WTC11 (cell line): ENCODE measurements at regions not wholly inside any gene's neighbourhood (a gene's known extent, or its start where the extent isn't known, plus 50 kb on each side); places are given as distances from the start of the nearest gene placed in this dataset.

Experiments used
- ATAC-seq: fragments of 200-7000 bp; cut with Tn5 transposase; 2 replicates; pipeline ENCODE4 v1.10.0; 2021; ENCODE audit warnings: mild to moderate bottlenecking, moderate library complexity
- CTCF ChIA-PET: fragments of 300-600 bp; sonication (Branson Sonifier 250); formaldehyde crosslinking; loops from one replicate; lab custom pipeline; 2021; ENCODE audit warnings: antibody characterized with exemption; lab: Charles Lee
- POLR2A ChIA-PET: fragments of 350-600 bp; sonication (Branson Sonifier 250); formaldehyde crosslinking; loops from one replicate; lab custom pipeline; 2021; ENCODE audit warnings: antibody characterized with exemption; lab: Charles Lee
- DNase-seq: peaks from one replicate; pipeline ENCODE4 v3.0.0; 2021; ENCODE audit warnings: low spot score
- H3K27ac Mint-ChIP-seq: 2 replicates; pipeline ENCODE4 v1.8.0; 2021; ENCODE audit warnings: mixed read lengths
- H3K27me3 Mint-ChIP-seq: 2 replicates; pipeline ENCODE4 v1.8.0; 2021; ENCODE audit warnings: low read depth, mild to moderate bottlenecking, moderate library complexity, mixed read lengths
- H3K36me3 Mint-ChIP-seq: 2 replicates; pipeline ENCODE4 v1.8.0; 2021; ENCODE audit warnings: mixed read lengths
- H3K4me1 Mint-ChIP-seq: 2 replicates; pipeline ENCODE4 v1.8.0; 2022; ENCODE audit warnings: mixed read lengths
- H3K4me3 Mint-ChIP-seq: 2 replicates; pipeline ENCODE4 v1.8.0; 2021; ENCODE audit warnings: mild to moderate bottlenecking, moderate library complexity, mixed read lengths
- H3K9me3 Mint-ChIP-seq: 2 replicates; pipeline ENCODE4 v1.8.0; 2021; ENCODE audit warnings: mixed read lengths
- AFF4 ChIP-seq: sonication (generic); formaldehyde crosslinking; IDR thresholded peaks from 2 replicates; pipeline ENCODE4 v1.8.1; 2023; ENCODE audit warnings: mild to moderate bottlenecking, missing genetic modification reagents, borderline replicate concordance
- ARID4B ChIP-seq: sonication (generic); formaldehyde crosslinking; IDR thresholded peaks from 2 replicates; pipeline ENCODE4 v1.8.0; 2023; ENCODE audit warnings: missing genetic modification reagents, mild to moderate bottlenecking, borderline replicate concordance
- ATF2 ChIP-seq: sonication (generic); formaldehyde crosslinking; IDR thresholded peaks from 2 replicates; pipeline ENCODE4 v1.8.1; 2022; ENCODE audit warnings: low read depth, missing genetic modification reagents, borderline replicate concordance
- CBFB ChIP-seq: sonication (generic); formaldehyde crosslinking; IDR thresholded peaks from 2 replicates; pipeline ENCODE4 v1.8.1; 2022; ENCODE audit warnings: mild to moderate bottlenecking, low read depth, missing genetic modification reagents
- EMX1 ChIP-seq: fragments of 250-450 bp; sonication (Bioruptor Pico); IDR thresholded peaks from 2 replicates; pipeline ENCODE4 v1.8.0; 2021; ENCODE audit warnings: mild to moderate bottlenecking
- FOXJ3 ChIP-seq: sonication (generic); formaldehyde crosslinking; IDR thresholded peaks from 2 replicates; pipeline ENCODE4 v1.9.0; 2021; ENCODE audit warnings: missing genetic modification reagents, mild to moderate bottlenecking, borderline replicate concordance
- FOXP1 ChIP-seq: sonication (generic); formaldehyde crosslinking; IDR thresholded peaks from 2 replicates; pipeline ENCODE4 v1.8.0; 2022; ENCODE audit warnings: missing genetic modification reagents, mild to moderate bottlenecking, moderate library complexity, borderline replicate concordance
- NFE2L1 ChIP-seq: sonication (generic); formaldehyde crosslinking; IDR thresholded peaks from 2 replicates; pipeline ENCODE4 v1.8.1; 2023; ENCODE audit warnings: missing genetic modification reagents
- NR3C1 ChIP-seq: sonication (generic); formaldehyde crosslinking; conservative IDR thresholded peaks from 2 replicates; pipeline ENCODE4 v1.8.1; 2023; ENCODE audit warnings: low read depth, mild to moderate bottlenecking, missing genetic modification reagents
- OVOL2 ChIP-seq: fragments of 250-450 bp; sonication (Bioruptor Pico); IDR thresholded peaks from 2 replicates; pipeline ENCODE4 v1.9.0; 2021; ENCODE audit warnings: mild to moderate bottlenecking, borderline replicate concordance
- RORB ChIP-seq: fragments of 250-450 bp; sonication (Bioruptor Pico); IDR thresholded peaks from 2 replicates; pipeline ENCODE4 v1.9.0; 2021; ENCODE audit warnings: mild to moderate bottlenecking
- SMAD4 ChIP-seq: sonication (generic); formaldehyde crosslinking; IDR thresholded peaks from 2 replicates; pipeline ENCODE4 v1.8.0; 2022; ENCODE audit warnings: mild to moderate bottlenecking, missing genetic modification reagents
- TCF7 ChIP-seq: sonication (generic); formaldehyde crosslinking; IDR thresholded peaks from 2 replicates; pipeline ENCODE4 v1.8.0; 2022; ENCODE audit warnings: mild to moderate bottlenecking, low read depth, missing genetic modification reagents, moderate library complexity
- ZNF121 ChIP-seq: sonication (generic); formaldehyde crosslinking; IDR thresholded peaks from 2 replicates; pipeline ENCODE4 v1.8.0; 2023; ENCODE audit warnings: missing genetic modification reagents
- ZNF138 ChIP-seq: sonication (generic); formaldehyde crosslinking; conservative IDR thresholded peaks from 2 replicates; pipeline ENCODE4 v1.8.1; 2022; ENCODE audit warnings: mild to moderate bottlenecking, moderate library complexity, missing genetic modification reagents
- ZNF281 ChIP-seq: sonication (generic); formaldehyde crosslinking; IDR thresholded peaks from 2 replicates; pipeline ENCODE4 v1.8.0; 2023; ENCODE audit warnings: mild to moderate bottlenecking, missing genetic modification reagents
- ZNF423 ChIP-seq: fragments of 250-450 bp; sonication (Bioruptor Pico); IDR thresholded peaks from 2 replicates; pipeline ENCODE4 v2.1.2; 2022; ENCODE audit warnings: mild to moderate bottlenecking, moderate library complexity
- ZNF425 ChIP-seq: fragments of 250-450 bp; sonication (Bioruptor Pico); conservative IDR thresholded peaks from 2 replicates; pipeline ENCODE4 v1.9.0; 2021; ENCODE audit warnings: mild to moderate bottlenecking
- ZSCAN18 ChIP-seq: fragments of 250-450 bp; sonication (Bioruptor Pico); IDR thresholded peaks from 2 replicates; pipeline ENCODE4 v2.1.2; 2022; ENCODE audit warnings: mild to moderate bottlenecking, moderate library complexity

GRCh38 chr5:90293931-90294330 is 115.6 kb downstream of the CETN3 start (continued):
- TF ChIP-seq ZNF281 (CRISPR knock-in tag), result no peak

- Mint-ChIP-seq H3K27ac (no peak overlapping the region), H3K27me3 (peaks cover 23% of the 10 kb centered on the region), H3K4me3 (no peak overlapping the region), H3K9me3 (0 out of 2 replicates have a peak, but pooled peaks cover 3% of the 10 kb centered on the region), H3K36me3 (no peaks in the 10 kb centered on the region), H3K4me1 (peaks cover 19% of the 10 kb centered on the region)
- DNase-seq, result no peak
- no peak for ATAC-seq
- POLR2A ChIA-PET, result no interaction called here
- CTCF ChIA-PET, result no interaction called here
- TF ChIP-seq ATF2 (CRISPR knock-in tag) (no peak), OVOL2 (CRISPR knock-in tag) (no peak), SMAD4 (no peak), NFE2L1 (CRISPR knock-in tag) (no peak), ARID4B (no peak), NR3C1 (no peak), EMX1 (CRISPR knock-in tag) (no peak), FOXJ3 (CRISPR knock-in tag) (no peak), ZSCAN18 (no peak), ZNF425 (no peak), TCF7 (CRISPR knock-in tag) (no peak), CBFB (CRISPR knock-in tag) (no peak), RORB (CRISPR knock-in tag) (no peak), FOXP1 (CRISPR knock-in tag) (no peak), ZNF423 (CRISPR knock-in tag) (no peak), ZNF138 (CRISPR knock-in tag) (no peak), ZNF121 (no peak), AFF4 (CRISPR knock-in tag) (no peak)
Observed at GRCh38 chr5:90290648-90291047, 118.9 kb downstream of the CETN3 start.
